GM18505 (cell line): ENCODE measurements at regions not wholly inside any gene's neighbourhood (a gene's known extent, or its start where the extent isn't known, plus 50 kb on each side); places are given as distances from the start of the nearest gene placed in this dataset.

Experiments used
- ATAC-seq: cut with Tn5 transposase; IDR thresholded peaks from one replicate; pipeline ENCODE4 v1.9.1; 2021; ENCODE audit not compliant: unreplicated experiment
- POLR2A ChIP-seq: IDR thresholded peaks from 4 replicates; pipeline ENCODE4 v1.6.1; 2011; ENCODE audit warnings: borderline replicate concordance; ENCODE audit not compliant: insufficient read depth, insufficient read length; ENCODE audit errors: extremely low read depth

DNA sequence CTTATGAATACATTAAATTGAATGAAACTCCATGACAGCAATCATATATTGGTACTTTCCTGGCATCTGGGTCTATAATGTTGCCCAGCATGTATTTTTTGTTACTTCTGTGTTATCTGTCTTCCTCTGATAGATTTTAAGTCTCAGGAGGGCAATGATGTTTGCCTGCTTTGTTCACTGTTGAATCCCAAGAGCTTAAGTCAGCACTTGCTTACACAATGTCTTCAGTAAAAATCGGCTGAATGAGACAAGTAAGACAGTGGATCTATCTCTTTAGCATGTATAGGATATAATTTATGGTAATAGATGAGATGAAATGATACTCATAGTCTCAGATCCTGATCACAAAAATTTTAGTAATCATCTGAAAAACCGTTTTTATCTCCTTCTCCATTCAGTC is 1034.9 kb upstream of the EPHA7 start:
- no peak for TF ChIP-seq POLR2A
- ATAC-seq = no peak

GRCh38 chr6:94446120-94446519 is 1026.8 kb upstream of the EPHA7 start:
- ATAC-seq = no peak
- no peak for TF ChIP-seq POLR2A

DNA sequence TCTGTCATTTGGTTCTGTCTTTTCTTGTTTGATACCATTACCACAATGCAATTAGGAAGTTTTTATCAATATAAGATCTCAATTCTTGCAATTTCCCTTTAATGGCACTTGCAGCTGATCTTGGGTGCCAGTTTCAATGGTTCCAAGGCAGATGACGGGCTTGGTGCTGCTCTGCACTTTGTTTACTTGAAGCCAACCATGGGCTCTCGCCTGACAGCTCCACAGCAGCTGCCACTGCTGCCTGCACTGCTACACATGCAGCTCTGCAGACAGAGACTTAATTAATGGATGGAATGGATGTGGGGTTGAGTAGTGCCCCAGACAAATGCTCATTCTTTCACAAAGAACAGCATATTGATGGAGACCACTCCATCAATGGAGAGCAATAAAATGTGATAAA is 1024.3 kb upstream of the EPHA7 start:
- no peak for ATAC-seq
- TF ChIP-seq POLR2A = no peak

DNA sequence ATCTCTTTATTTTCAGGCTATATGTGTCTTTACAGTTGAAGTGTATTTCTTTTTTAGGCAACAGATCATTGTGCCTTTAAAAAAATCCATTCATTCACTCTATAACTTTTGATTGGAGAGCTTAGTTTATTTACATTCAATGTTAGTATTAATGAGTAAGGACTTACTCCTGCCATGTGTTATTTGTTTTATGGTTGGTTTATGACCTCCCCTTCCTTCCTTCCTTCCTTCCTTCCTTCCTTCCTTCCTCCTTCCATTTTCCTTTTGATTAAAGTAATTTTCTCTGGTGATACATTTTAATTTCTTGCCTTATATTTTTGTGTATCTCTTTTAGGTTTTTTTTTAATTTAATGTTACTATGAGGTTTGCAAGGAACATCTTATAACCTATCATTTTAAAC is 1005.3 kb upstream of the EPHA7 start:
- no peak for ATAC-seq
- TF ChIP-seq POLR2A = no peak

DNA sequence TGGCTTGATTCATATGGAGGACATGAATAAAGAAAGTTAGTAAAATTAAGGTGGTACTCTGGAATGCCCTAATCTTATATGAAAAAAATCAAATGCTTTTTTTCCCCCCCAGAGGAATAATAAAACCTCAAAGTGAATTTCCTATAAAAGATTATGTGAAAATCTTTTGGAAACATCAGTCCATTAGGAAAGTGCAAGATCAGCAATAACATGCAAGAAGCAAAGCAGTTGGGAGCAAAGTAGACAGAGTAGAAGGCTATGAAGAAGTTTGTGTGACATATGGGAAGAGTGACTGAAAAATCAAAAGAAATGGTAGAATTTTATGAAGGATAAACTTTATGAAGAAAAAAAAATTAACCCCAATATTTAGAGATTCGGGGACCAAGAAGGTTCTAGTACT is 998.0 kb upstream of the EPHA7 start:
- ATAC-seq = no peak
- no peak for TF ChIP-seq POLR2A

GRCh38 chr6:94414041-94414440 is 994.7 kb upstream of the EPHA7 start:
- TF ChIP-seq POLR2A = no peak
- no peak for ATAC-seq

DNA sequence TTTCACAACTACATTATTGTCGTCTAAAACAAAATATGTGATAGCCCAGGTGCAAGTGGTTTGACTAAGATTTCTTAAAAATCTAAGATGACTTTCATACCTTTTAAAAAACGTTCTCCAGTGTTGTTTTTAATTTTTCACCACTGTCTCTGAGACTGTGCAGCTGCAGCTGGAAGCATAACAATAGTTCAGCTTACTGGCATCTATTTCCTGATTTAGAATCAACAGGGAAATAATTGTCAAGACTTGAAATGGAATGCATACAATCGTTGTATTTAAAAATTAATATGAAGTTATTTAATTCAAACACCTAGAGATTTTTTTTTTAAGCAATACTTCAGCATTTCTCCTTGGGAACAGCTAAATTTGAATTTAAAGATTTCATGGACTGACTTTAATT is 982.0 kb upstream of the EPHA7 start:
- TF ChIP-seq POLR2A = no peak
- ATAC-seq = no peak

- TF ChIP-seq POLR2A = no peak
- no peak for ATAC-seq
Measured at GRCh38 chr6:94394822-94395221, 975.5 kb upstream of the EPHA7 start.

GRCh38 chr6:94389218-94389617 is 969.9 kb upstream of the EPHA7 start:
- ATAC-seq = no peak
- no peak for TF ChIP-seq POLR2A

- no peak for TF ChIP-seq POLR2A
- ATAC-seq = no peak
Measured at GRCh38 chr6:94377835-94378234, 958.5 kb upstream of the EPHA7 start.

DNA sequence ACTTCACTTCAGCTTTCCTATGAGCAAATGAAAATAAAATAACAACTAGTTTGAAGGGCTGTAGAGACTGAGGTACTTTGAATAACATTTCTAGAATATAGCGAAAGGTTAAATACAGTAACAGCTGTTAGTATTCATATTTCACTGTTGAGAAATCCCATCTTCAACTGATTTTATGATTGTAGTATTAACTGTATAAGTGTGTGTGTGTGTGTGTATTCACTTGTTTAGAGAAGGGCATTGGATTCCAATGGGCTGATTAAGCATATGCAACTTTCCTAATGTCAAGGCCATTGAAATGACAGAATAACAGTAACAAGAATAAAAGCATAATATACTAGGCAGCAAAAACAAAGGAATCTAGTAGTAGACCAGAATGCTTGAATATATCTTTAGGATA is 957.5 kb upstream of the EPHA7 start:
- TF ChIP-seq POLR2A = no peak
- no peak for ATAC-seq

GRCh38 chr6:94372229-94372628 is 952.9 kb upstream of the EPHA7 start:
- ATAC-seq = no peak
- TF ChIP-seq POLR2A = no peak

GRCh38 chr6:94367316-94367715 is 948.0 kb upstream of the EPHA7 start:
- no peak for ATAC-seq
- no peak for TF ChIP-seq POLR2A

- TF ChIP-seq POLR2A = no peak
- no peak for ATAC-seq
Measured at GRCh38 chr6:94362061-94362864, 942.9 kb upstream of the EPHA7 start.

- no peak for TF ChIP-seq POLR2A
- no peak for ATAC-seq
Measured at GRCh38 chr6:94361304-94362060, 942.1 kb upstream of the EPHA7 start.

GRCh38 chr6:94357381-94357980 is 938.1 kb upstream of the EPHA7 start:
- no peak for TF ChIP-seq POLR2A
- no peak for ATAC-seq
